DMS153 treated with DMSO at 0.1 percent for 48 hours (cell line): ENCODE measurements at regions not wholly inside any gene's neighbourhood (a gene's known extent, or its start where the extent isn't known, plus 50 kb on each side); places are given as distances from the start of the nearest gene placed in this dataset.
A peak's percentile ranks its signal among the peaks of the same experiment; 100 is the strongest.

Source experiments
- DNase-seq: peaks from one replicate; lab custom pipeline; 2025; ENCODE audit not compliant: unreplicated experiment; lab: John Stamatoyannopoulos, UW

DNA sequence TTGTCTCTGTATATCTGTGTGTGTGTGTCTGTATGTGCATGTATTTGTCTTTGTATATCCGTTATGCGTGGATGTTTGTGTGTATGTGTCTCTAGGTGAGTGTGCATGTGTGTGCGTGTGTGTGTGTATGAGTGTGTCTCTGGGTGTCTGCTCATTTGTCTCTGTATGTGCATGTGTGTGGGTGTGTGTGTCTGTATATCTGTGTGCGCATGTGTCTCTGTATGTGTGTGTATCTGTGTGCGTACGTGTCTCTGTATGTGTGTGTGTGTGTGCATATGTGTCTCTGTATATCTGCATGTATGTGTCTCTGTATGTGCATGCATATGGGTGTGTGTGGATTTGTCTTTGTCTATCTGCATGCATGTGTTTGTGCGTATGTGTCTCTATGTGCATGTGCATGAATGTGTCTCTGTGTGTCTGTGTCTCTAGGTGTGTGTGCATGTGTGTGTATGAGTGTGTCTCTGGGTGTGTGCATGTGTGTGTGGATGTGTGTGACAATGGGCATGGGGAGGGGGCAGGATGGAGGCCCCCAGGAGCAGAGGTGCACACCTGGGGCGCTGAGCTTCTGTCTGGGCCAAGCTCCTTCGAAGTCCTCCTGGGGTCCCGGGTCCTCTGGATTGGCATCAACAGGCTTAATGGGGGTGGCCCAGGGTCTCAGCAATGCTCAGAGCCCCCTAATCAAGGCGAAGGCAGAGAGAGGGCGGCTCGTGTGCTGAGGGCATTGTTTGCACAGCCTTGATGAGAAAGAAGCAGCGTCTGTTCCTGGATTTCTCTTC, 373.4 kb upstream of the IRX4 start:
- no peak for DNase-seq

DNA sequence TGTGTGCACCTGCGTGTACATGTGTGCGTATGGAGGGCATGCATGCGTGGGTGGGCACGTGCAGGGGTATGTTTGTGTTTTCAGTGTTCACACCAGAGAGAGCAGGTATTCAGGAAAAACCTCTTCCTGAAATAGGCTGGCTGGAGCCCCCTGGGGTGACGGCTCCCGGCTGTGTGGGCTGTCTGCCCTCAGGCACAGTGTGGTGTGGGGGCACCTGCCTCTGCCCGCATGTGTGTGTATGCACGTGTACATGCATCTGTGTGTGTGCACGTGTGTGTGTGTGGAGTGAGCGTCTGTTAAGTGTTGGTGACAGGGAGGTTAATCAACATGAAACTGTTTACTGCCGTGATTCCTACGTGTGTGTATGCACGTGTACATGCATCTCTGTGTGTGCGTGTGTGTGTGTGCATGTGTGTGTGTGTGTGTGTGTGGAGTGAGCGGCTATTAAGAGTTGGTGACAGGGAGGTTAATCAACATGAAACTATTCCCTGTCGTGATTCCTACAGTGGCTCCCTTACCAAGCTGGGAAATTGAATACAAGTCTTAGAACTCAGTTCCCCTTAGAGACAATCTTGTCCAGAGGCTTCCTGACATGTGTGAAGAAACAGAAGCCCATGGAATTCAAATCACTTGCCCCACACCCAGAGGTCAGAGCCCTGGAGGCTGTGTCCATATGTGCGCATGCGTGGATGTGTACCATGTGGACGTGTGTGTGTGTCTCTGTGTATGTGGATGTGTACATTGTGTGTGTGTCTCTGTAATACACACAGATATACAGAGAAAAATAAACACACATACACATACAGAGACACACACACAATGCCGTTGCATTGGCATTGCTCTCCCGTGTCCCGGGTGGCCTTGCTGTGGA, 372.4 kb upstream of the IRX4 start:
- no peak for DNase-seq

DNA sequence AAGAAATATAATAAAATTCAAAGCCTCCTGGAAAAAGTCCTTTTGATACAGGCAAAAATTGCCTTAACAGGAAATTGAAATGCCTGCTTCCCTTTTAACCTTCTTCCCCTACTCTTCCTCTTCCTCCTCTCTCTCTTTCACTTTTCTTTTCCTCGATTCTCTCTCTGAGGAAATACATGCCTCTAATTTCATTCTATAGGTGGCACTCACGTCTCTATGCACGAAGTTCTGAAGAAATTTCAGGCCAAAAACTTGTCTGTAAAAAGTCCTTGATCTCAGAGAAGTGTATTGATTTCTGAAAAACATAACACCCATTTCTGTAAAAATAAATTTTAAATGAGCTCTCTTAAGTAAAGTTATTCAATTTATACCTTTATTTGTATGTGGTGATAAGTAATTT, 371.7 kb upstream of the IRX4 start:
- DNase-seq, result no peak

DNA sequence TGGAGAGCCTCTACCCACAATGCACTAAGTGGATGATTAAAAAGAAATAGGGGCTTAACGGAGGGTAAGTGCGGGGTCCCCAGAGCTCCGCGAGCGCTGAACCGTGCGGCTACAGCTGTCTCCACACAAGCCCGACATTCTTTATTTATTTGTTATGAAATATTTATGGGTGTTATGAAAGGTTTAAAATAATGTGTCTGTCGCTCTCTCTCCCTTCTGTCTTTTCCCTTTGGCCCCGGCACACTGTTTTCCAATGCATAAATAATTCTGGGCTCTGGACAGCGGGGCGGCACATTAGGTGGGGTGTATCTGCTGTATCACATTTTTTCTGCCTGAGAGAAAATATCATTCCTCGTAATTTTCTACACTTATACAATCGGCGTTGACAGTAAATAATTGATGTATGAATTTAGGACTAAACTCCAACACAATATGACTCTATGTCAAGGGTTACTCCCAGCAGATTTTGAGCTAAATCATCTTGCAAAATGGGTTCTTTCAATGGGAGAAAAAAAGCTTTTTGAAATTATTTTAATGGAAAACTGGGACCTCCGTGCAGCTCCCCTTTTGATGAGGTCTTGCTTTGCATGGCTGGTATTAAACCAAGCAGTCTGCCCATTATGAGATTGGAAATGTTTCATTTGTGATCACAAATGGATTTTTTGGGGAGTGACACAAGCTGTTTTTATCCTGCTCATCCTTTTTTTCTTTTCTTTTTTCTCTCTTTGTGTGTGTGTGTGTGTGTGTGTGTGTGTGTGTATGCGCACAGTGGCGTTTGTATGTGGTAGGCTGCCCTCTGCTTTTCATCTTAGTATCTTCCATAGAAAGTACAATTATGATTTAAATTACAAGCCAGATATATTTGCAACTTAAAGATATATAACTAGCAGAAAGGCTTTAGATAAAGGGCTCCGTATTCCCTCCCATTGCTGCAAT, 370.6 kb upstream of the IRX4 start:
- no peak for DNase-seq

DNA sequence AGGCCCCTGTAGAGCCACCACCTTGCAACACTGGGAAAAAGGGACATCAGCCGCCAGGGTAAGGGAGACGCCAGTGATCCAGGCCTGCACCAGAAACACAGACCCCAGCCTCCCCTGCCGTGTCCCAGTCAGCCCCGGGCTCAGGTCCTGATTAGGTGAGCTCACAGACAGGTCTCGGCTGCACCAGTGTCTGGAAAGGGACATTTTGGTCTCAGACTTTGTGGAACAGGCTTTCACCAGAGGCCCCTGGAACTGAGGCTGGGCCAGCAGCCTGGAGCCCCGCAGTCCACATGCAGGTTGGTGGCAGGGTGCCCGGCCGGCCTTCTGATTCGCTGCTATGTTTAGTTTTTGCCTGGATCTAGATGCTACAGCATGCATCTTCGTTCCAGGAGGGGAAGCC, 369.0 kb upstream of the IRX4 start:
- DNase-seq, result no peak

DNA sequence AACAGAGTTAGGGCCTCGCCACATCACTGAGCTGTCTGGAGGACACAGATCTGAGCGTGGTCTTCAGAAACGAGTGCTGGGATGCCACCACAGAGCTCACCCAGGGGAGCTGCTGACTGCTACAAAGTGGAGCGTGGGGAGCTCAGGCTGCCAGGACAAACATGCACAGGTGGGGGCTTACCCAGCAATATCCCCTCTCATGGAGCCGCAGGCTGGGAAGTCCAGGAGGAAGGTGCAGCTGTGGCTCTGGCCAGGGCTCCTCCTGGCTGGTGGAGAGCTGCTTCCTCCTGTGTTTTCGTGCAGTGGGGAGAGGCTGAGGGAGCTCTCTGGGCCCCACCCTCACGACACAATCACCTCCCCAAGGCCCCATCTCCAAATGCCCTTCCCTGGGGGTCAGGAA, 368.6 kb upstream of the IRX4 start:
- DNase-seq, result no peak

DNA sequence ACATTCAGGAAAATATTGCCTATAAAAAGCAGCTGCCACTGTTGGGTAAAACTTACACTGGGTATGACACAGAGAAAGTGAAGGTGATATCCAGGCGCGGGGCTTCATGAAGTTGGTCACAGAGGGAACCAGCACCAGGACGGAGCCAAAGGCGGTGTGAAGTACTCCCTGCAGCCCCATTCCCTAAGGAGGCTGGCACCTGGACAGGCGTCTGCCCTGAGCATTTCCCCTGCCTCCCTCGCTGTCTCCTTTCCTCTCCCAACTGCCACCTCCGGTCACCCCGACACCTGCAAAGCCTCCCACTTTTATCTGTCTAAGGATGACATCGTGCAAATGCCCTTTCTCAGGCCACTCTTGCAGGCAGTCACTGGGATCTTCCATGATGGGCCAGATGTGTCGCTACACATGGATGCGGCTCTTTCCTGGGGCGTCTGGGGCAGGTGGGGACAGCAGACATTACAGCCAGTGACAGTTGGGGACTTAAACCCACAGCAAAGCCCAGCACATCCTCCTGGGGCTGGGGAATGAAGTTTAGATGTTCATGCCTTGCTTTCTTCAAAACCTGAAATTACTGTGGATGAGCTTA, 367.7 kb upstream of the IRX4 start:
- no peak for DNase-seq

DNA sequence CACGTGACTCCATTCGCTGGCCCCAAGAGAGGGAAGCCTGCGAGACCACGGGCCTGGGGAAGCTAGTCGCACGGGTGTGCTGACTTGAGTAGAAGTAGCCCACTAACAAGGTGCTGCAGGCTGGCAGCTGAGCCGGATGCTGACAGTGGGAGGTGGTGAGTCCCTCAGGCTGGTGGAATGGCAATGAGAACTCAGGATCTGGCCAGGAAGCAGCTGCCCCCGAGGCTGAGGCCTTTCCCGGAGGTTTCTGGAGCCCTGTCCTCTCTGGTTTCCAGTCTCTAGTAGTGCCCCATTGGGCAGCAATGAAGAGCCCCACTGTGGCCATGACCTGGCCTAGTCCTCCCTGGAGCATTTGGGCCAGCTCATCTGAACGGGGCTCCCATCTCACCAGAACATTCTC, 366.7 kb upstream of the IRX4 start:
- no peak for DNase-seq

DNA sequence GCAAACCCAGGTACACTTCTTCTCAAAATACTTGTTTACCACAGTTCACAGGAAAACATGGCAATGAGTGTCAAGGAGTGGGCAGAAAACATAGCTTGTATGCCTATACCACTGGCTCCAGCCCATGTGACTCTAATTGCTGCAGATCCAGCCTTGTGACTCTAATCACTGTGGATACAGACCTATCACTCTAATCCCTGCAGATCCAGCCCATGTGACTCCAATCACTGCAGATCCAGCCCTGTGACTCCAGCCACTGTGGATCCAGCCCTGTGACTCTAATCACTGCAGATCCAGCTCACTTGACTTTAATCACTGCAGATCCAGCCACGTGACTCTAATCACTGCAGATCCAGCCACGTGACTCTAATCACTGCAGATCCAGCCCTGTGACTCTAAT, 366.3 kb upstream of the IRX4 start:
- DNase-seq, result no peak

DNA sequence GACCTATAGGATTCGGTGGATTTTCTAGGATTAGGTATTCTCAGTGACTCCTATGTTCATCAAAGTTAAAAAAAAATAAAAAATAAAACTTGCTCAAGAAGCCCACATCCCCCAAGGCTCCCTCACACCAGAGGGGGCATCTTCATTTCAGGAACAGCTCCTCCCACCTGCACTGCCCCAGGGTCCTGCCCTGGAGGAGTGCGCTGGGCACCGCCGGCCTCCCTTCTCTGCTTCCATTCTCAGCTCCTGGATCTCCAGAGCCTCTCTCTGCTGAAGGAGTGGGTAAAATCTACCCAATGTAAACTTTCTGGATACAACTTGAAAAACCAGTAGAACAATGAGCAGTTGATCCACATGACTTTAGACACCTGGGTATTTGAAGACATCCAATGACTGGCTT, 359.8 kb upstream of the IRX4 start:
- no peak for DNase-seq

DNA sequence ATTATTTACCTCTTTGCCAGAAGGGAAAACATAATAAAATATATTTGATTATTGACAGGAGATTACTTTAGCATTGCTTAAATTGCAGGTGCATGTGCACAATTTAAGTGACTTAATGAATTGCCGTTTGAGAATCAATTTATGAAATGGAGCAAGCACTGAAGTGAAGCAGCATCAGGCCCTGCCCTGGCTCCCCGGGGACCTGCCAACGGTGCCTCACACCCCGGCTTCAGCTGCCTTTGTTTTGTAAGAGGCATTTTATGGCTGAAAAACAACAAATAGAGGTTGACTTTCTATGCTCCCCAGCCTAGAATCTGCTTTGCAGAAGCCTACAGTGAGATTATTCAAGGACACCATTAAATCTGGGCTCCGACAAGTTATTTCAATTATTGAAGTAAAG, 359.1 kb upstream of the IRX4 start:
- no peak for DNase-seq

DNA sequence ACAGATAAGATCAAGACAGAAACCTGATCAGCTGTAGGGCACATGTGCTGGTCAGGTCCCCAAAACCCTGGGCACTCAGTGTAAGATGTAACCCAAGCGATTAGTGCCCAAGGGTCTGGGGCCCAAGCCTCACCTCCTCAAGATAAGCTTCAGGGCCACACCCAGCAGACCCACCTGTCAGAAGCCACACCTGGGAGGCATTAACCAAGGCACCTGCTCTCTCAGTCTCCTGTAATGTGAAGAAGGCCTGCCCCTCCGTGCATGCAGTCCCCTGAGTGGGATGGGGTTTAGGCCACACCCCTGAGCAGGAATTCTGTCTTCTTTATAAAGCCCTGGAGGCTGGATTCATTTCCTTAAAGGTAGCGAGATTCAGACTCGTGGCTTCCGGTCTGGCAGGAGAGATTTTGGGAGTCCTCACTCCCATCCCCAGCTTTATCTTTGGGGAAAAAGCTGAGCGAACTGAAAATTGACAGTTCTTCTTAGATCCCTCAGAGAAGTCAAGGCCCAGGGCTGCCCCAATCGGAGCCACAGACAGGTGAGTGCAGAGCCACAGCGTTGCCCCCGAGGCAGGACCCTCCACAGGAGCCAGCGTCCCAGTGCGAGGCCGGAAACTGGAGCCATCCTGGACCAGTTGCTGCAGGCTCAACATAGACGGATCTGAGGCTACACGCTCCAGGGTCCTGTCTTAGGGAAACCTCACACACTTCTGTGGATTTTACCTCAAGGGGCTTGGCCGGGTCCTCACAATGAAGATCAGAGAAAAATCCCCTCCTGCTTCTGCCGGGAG, 357.6 kb upstream of the IRX4 start:
- DNase-seq, result no peak

DNA sequence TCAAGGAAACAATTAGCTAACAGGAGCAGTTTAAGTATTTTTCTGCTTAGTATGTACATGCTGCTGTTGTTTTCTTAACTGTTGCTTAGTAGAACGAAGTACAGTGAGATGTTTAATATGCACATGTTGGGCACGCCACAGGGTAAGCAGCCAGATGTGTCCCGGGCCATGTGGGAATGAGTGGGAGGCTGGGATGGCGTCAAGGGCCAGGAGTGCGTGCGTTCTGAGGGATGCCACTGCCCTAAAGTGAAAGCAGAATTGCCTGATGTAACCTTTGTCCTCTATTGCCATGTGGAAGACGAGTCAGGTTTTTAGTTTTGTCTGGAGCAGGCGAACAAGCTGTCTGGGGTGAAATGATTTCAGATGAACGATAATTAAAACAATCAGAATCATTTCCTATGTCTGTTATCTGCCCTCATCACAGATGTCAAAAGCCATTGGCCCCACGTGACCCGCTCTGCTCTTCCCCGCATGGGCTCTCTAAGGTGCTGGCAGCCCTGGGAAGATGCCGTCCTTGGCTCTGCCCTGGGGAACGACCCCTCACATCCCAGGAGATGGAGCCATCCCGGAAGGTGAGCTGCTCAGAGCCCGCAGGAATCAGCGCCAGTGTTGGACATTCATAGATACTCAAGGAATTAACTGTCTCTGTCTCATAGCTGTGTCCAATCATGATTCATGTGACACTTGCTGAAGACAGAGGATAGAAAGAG, 356.6 kb upstream of the IRX4 start:
- no peak for DNase-seq

DNA sequence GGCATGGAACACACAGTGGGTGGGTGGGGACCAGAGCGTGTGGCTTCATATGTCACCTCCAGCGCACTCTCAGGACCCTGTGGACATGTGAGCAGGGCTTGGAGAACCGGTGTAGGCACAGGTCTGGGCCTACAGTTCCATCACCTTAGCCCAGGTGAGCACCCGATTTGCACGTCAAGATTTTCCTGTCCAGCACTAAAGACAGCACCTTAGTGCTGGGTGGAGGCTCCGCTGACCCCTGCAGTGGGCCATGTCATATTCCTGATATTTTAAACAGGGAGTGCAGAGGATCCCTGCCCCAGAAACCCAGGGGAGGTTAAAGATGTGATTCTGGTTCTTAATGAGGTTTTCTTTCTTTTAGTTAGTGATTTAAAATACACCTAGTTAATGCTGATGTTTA, 356.0 kb upstream of the IRX4 start:
- DNase-seq, result no peak

DNA sequence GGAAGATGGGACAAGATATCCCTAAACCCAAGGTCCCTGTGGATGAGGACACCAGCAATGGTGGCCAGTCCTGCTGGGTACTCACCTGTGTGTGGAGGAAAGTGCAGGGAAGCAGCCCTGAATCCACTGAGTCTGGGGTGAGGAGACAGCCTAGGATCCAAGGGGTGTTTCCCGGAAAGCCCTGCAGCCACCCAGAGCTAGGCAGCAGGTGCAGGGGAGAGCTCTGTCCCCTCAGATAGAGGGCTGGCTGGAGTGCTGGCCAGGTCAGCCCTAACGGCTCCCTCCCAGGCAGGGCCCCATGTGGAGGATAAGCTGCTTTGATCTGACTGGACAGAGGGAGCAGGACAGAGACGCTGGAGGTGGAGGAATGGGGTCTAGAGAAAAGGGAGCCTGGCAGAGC, 344.7 kb upstream of the IRX4 start:
- no peak for DNase-seq

DNA sequence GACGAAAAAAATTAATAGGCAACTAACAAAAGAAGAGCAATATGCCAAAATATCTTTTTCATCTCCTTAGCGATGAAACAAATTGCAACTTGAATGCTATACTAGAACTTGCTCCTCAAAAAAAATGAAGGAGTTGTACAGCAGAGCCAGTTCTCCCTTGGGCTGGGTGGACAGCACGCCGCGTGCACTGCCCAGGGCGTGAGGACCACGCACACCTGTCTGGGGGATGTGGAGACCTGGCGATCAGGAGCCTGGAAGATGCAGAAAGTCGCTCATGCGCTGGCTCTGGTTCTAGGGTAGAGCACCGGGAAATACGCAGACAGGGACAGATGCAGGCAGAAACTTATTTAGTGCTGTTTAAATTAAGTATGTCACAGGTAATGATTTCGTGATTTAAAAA, 342.0 kb upstream of the IRX4 start:
- DNase-seq, result no peak

DNA sequence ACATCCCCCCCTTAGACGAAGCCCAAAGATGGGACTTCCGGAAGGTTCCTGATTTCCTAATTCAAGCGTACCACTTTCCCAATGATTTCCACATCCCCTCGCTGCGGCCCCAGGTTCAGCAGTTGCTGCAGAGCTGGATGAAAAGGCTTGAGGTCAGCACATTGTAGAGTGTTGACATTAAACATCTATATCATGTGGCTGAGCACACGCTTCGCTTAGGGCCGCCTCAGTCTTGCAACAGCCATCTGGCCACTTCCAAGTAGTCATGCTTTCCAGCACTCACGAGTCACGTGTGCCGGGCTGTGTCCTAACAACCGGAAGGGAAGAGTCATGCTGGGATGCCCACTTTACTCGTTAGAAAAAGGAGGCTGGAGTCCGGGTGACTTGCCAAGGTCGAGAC, 340.6 kb upstream of the IRX4 start:
- peak; percentile 52 for DNase-seq

DNA sequence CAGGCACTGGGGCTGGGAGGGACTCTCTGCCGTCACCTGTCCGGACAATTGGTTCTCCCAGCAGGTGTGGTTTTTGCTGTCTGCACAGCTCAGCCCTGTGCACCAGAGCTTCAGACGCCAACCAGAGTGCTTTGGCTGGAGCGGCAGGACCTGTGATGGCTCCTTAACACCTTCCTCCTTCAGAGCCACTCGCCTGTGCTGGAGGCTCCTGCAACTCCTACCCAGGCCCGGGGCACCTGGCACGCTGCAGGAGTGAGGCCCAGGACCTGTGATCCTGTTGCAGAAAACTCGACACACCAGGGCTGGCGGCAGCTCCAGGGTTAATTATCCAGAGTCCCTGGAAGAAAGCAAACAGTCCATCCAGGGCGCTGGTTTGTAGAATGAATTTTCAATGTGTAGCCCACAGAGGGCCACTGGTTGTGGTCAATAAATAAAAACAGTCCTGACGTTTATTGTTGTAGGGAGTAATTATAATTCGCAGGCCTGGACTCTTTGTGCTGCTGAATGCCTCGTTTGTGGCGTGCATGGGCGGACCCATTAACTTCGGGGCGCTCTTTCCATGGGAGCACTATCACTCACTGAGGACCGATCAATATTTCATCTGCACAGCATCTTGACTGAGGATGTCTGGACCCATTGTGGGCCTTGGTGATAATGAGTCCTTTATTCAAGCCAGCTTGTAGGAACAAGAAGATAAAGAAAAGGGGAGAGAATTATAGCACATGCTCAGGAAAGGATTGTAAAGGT, 339.7 kb upstream of the IRX4 start:
- no peak for DNase-seq

DNA sequence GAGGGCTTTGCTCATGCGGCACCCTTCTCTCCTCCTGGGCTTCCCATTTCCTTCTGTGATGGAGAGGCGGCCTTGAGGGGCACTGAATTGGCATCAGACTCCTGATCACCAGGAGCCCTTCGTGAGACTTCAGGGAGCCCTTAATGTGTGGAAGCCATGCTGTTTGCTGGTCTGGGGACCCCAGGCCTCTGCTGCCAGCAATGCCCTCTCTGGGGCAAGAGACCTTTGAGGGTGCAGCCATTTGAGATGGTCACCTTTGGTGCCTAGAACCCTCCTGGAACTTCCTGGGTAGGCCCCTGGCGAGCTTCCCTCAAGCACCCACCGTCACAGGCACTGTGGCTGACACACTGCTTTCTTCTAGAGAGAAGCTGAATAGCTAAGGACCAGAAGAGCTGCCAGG, 338.7 kb upstream of the IRX4 start:
- no peak for DNase-seq
